Uterus (tissue), 2 donors: ENCODE measurements at regions not wholly inside any gene's neighbourhood (a gene's known extent, or its start where the extent isn't known, plus 50 kb on each side); places are given as distances from the start of the nearest gene placed in this dataset.

ENCODE experiments used
- CTCF ChIP-seq, 4 experiments: fragments of 200-600 bp in 2 of 4; fragments of 450-650 bp in 2 of 4; sonication (generic) in 2 of 4; IDR thresholded peaks; one replicate each; pipeline ENCODE4 v1.5.1; 2016 to 2019; ENCODE audit warnings: antibody characterized with exemption in 4 of 4, mild to moderate bottlenecking in 2 of 4, moderate library complexity in 1 of 4
- POLR2A ChIP-seq, 2 donors: fragments of 450-650 bp; IDR thresholded peaks; one replicate each; pipeline ENCODE4 v1.6.1; 2016; ENCODE audit warnings: antibody characterized with exemption in 2 of 2, mild to moderate bottlenecking in 1 of 2, moderate library complexity in 1 of 2

GRCh38 chr11:29483831-29484230, 533.0 kb downstream of the KCNA4 start:
- TF ChIP-seq CTCF (IDR thresholded peaks at IDR 0.05) = no peak
- TF ChIP-seq POLR2A (IDR thresholded peaks at IDR 0.05) = no peak
